ENCODE measurements at regions not wholly inside any gene's neighbourhood (a gene's known extent, or its start where the extent isn't known, plus 50 kb on each side); places are given as distances from the start of the nearest gene placed in this dataset.
"Not testable (repeated sequence)": the region's sequence is repeated elsewhere in the genome, so short reads cannot be mapped to it uniquely, and the experiment has no call there.

GRCh38 chr21:28877318-28877884 is 115.3 kb downstream of the LTN1 start:
- DNase-seq (ENCODE audit: low spot score) = no peak

- DNase-seq (ENCODE audit: low spot score) = no peak
Measured at GRCh38 chr21:28875078-28875477, 117.6 kb downstream of the LTN1 start.

- DNase-seq (ENCODE audit: low spot score) = no peak
Measured at GRCh38 chr21:28872218-28872617, 120.5 kb downstream of the LTN1 start.

- DNase-seq (ENCODE audit: low spot score) = peak; percentile 14
Measured at GRCh38 chr21:28871388-28872010, 121.2 kb downstream of the LTN1 start.

GRCh38 chr21:28867401-28867800 is 125.3 kb downstream of the LTN1 start:
- DNase-seq (ENCODE audit: low spot score) = no peak

- no peak for DNase-seq (ENCODE audit: low spot score)
Measured at GRCh38 chr21:28865488-28866186, 127.0 kb downstream of the LTN1 start.

GRCh38 chr21:28858424-28858823 is 134.3 kb downstream of the LTN1 start:
- DNase-seq (ENCODE audit: low spot score) = no peak

GRCh38 chr21:28857752-28858151 is 134.9 kb downstream of the LTN1 start:
- no peak for DNase-seq (ENCODE audit: low spot score)

GRCh38 chr21:28856588-28857250 is 136.0 kb downstream of the LTN1 start:
- DNase-seq (ENCODE audit: low spot score) = no peak

GRCh38 chr21:28852706-28853105 is 140.0 kb downstream of the LTN1 start:
- DNase-seq (ENCODE audit: low spot score) = no peak

- DNase-seq (ENCODE audit: low spot score) = no peak
Measured at GRCh38 chr21:28851645-28852044, 141.0 kb downstream of the LTN1 start.

GRCh38 chr21:28839237-28839636 is 153.4 kb downstream of the LTN1 start:
- DNase-seq (ENCODE audit: low spot score) = not testable (repeated sequence)

GRCh38 chr21:28837426-28837825 is 155.3 kb downstream of the LTN1 start:
- DNase-seq (ENCODE audit: low spot score) = not testable (repeated sequence)

- not testable (repeated sequence) for DNase-seq (ENCODE audit: low spot score)
Measured at GRCh38 chr21:28836588-28836987, 156.1 kb downstream of the LTN1 start.

- DNase-seq (ENCODE audit: low spot score) = no peak
Measured at GRCh38 chr21:28834335-28835238, 158.1 kb downstream of the LTN1 start.

- DNase-seq (ENCODE audit: low spot score) = no peak
Measured at GRCh38 chr21:28833609-28834008, 159.1 kb downstream of the LTN1 start.

- no peak for DNase-seq (ENCODE audit: low spot score)
Measured at GRCh38 chr21:28833182-28833581, 159.5 kb downstream of the LTN1 start.

- no peak for DNase-seq (ENCODE audit: low spot score)
Measured at GRCh38 chr21:28832715-28833061, 160.0 kb downstream of the LTN1 start.

- DNase-seq (ENCODE audit: low spot score) = no peak
Measured at GRCh38 chr21:28832013-28832714, 160.5 kb downstream of the LTN1 start.

- no peak for DNase-seq (ENCODE audit: low spot score)
Measured at GRCh38 chr21:28828981-28829380, 163.7 kb downstream of the LTN1 start.

- DNase-seq (ENCODE audit: low spot score) = no peak
Measured at GRCh38 chr21:28828021-28828420, 164.7 kb downstream of the LTN1 start.

All from hepatic stellate cell (primary cell).